Kidney (tissue), 13 donors: ENCODE measurements at regions not wholly inside any gene's neighbourhood (a gene's known extent, or its start where the extent isn't known, plus 50 kb on each side); places are given as distances from the start of the nearest gene placed in this dataset.

ENCODE experiments used
- DNase-seq, 5 donors: peaks; one replicate each; pipeline ENCODE4 v3.0.0-alpha.2; 2013 to 2020
- FAIRE-seq: peaks from 2 replicates; lab custom pipeline; 2012; peaks lifted over from hg19 to GRCh38; lab: Jason Lieb, UNC
- H3K27ac ChIP-seq, 2 donors: one replicate each; pipeline ENCODE4 v1.7.0; 2013; ENCODE audit warnings: low read depth in 2 of 2, low read length in 2 of 2, inconsistent platforms in 1 of 2
- H3K27me3 ChIP-seq: one replicate; pipeline ENCODE4 v1.7.1; 2013; ENCODE audit warnings: low read length, inconsistent platforms; ENCODE audit not compliant: control insufficient read depth, insufficient read depth
- H3K36me3 ChIP-seq, 3 donors: one replicate each; pipeline versions ENCODE4 v1.7.0 to v1.7.1; 2013; ENCODE audit warnings: low read length in 3 of 3, control low read depth in 1 of 3, inconsistent platforms in 1 of 3; ENCODE audit not compliant: insufficient read depth in 3 of 3, control insufficient read depth in 2 of 3
- H3K4me1 ChIP-seq, 3 donors: one replicate each; pipeline versions ENCODE4 v1.7.0 to v1.7.1; 2013; ENCODE audit warnings: low read length in 3 of 3, inconsistent platforms in 1 of 3, low read depth in 1 of 3; ENCODE audit not compliant: control insufficient read depth in 2 of 3, insufficient read depth in 2 of 3
- H3K4me3 ChIP-seq, 3 donors: one replicate each; pipeline versions ENCODE4 v1.7.0 to v1.8.1; 2013; ENCODE audit warnings: low read length in 3 of 3, control low read depth in 1 of 3, inconsistent platforms in 1 of 3
- H3K9ac ChIP-seq, 3 donors: one replicate each; pipeline versions ENCODE4 v1.7.0 to v1.7.1; 2013; ENCODE audit warnings: low read length in 3 of 3, control low read depth in 1 of 3, inconsistent platforms in 1 of 3
- H3K9me3 ChIP-seq, 3 donors: one replicate each; pipeline versions ENCODE4 v1.7.0 to v1.7.1; 2013; ENCODE audit warnings: low read length in 3 of 3, control low read depth in 1 of 3, inconsistent platforms in 1 of 3; ENCODE audit not compliant: control insufficient read depth in 2 of 3, insufficient read depth in 1 of 3
- CTCF ChIP-seq: IDR thresholded peaks from 3 replicates; pipeline ENCODE4 v1.5.1; 2012; ENCODE audit warnings: mild to moderate bottlenecking, moderate library complexity, borderline replicate concordance; ENCODE audit not compliant: insufficient read depth; ENCODE audit errors: extremely low read depth
- intact Hi-C: fragments of 100-400 bp; cut with DNase I; formaldehyde crosslinking; loops from one replicate; pipeline ENCODE4 v1.11.1; 2022
- donor health status: control.
- donor health status: control.
- donor health status: control.
- donor health status: control.
- donor health status: control.
- donor health status: DM: yes; HTN: yes; CAD: no.
- donor health status: Normal renal cell carcinoma (clear cell type).

- no peak for FAIRE-seq
- intact Hi-C loops: no loop called here
Measured at GRCh38 chr17:77295241-77295853, 154.6 kb downstream of the SEC14L1 start.

GRCh38 chr17:77296769-77297409, 156.1 kb downstream of the SEC14L1 start:
- H3K36me3 ChIP-seq: no peaks in the 10 kb centered on the region
- H3K9me3 ChIP-seq: peaks cover 0 to 4% (median 2%) of the 10 kb centered on the region in 3 donors
- intact Hi-C loops: no loop called here
- no peak overlapping the region for H3K4me3 ChIP-seq
- TF ChIP-seq CTCF: no peak
- H3K27me3 ChIP-seq: no peaks in the 10 kb centered on the region
- no peak overlapping the region for H3K9ac ChIP-seq
- no peaks in the 10 kb centered on the region for H3K4me1 ChIP-seq
- H3K27ac ChIP-seq: no peak overlapping the region
- DNase-seq: no peak
- no peak for FAIRE-seq

More at GRCh38 chr17:77295241-77295853, 154.6 kb downstream of the SEC14L1 start:
- no peaks in the 10 kb centered on the region for H3K36me3 ChIP-seq
- no peaks in the 10 kb centered on the region for H3K27me3 ChIP-seq
- TF ChIP-seq CTCF: no peak
- H3K9ac ChIP-seq: no peak overlapping the region
- DNase-seq: peak in 4 of 5 donors; percentile 48 to 57 (median 54)
- no peak overlapping the region for H3K4me3 ChIP-seq
- no peak overlapping the region for H3K27ac ChIP-seq
- peaks cover 0 to 4% (median 2%) of the 10 kb centered on the region in 3 donors for H3K9me3 ChIP-seq
- no peaks in the 10 kb centered on the region for H3K4me1 ChIP-seq

- no peaks in the 10 kb centered on the region for H3K36me3 ChIP-seq
- FAIRE-seq (no peak), DNase-seq (no peak)
- no peaks in the 10 kb centered on the region for H3K4me1 ChIP-seq
- peaks cover 0 to 4% (median 2%) of the 10 kb centered on the region in 3 donors for H3K9me3 ChIP-seq
- intact Hi-C loops: no loop called here
- H3K27me3 ChIP-seq: no peaks in the 10 kb centered on the region
- no peak overlapping the region for H3K27ac ChIP-seq
- H3K4me3 ChIP-seq: no peak overlapping the region
- no peak overlapping the region for H3K9ac ChIP-seq
- no peak for TF ChIP-seq CTCF
Measured at GRCh38 chr17:77297693-77298666, 157.2 kb downstream of the SEC14L1 start.
